A204.1 (cell line): ENCODE measurements at regions not wholly inside any gene's neighbourhood (a gene's known extent, or its start where the extent isn't known, plus 50 kb on each side); places are given as distances from the start of the nearest gene placed in this dataset.
A peak's percentile ranks its signal among the peaks of the same experiment; 100 is the strongest.
"Not testable (repeated sequence)": the region's sequence is repeated elsewhere in the genome, so short reads cannot be mapped to it uniquely, and the experiment has no call there.

Experiments used
- FAIRE-seq: peaks from 2 replicates; lab custom pipeline; 2012; peaks lifted over from hg19 to GRCh38; lab: Jason Lieb, UNC

GRCh38 chr2:234555616-234556249 is 58.9 kb upstream of the ARL4C start:
- FAIRE-seq = no peak

- FAIRE-seq = no peak
Observed at GRCh38 chr2:234555161-234555560, 58.3 kb upstream of the ARL4C start.

GRCh38 chr2:234553223-234553622 is 56.3 kb upstream of the ARL4C start:
- FAIRE-seq = not testable (repeated sequence)

DNA sequence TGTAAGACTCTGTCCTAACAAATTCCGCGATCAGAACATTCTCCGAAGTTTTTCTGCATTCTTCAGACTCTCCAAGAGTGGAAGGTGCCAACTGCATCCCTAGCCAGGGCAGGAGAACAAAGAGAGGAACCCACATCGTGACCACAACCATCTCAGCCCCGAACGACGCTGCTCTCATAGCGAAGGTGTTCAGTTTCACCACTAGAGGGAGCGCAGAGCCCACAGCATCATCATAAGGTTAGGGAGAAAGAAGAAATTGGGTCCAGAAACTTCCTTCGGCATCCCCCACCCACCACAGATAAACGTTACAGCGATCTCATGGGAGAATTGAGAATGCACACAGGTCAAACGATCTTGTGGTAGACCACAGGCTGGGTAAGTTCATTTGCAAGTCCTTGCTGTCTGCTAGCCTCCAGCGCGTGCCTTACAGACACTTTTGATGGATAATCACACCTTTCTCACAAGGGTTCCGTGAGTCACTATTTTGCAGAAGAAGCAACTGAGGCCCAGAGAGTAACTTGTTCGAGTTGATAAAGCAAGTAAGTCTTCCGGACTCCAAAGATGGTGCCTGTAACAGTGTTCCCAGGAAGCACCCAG is 53.7 kb upstream of the ARL4C start:
- FAIRE-seq = peak; percentile 19

GRCh38 chr2:234550056-234550455 is 53.2 kb upstream of the ARL4C start:
- FAIRE-seq = no peak

DNA sequence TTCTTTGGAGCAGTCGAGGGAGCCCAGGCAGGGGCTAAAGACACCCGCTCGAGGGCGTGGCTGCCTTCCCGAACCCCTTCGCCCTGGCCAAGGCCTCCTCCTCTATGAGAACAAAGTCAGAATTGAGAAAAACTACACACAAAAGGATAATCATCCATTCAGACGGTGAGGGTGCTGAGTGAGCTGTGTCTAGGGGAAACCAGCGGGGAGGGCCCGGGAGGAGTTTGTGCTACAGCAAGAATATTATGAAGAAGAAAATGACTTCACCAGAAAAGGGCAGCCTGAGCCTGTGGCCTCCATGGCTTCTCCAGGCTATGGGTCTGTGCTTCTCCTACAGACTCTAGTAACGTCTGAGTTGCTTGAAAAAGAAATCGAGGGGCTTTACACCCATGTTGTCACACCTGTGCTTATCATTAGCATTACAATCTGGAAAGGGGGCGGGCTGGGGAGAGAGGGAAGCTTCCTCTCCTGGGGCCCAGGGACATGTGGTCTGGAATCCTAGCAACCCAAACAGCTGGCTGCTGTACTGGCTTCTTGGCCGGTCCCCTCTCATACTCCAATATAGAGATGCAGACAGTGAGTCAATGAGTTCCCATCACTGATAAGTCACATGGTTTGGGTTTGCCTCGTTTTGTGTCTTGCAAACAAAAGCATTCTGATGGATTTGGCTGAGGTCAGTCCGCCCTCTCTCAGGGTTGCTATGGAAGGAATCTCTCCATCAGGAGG is 52.0 kb upstream of the ARL4C start:
- FAIRE-seq = no peak

- no peak for FAIRE-seq
Observed at GRCh38 chr2:234546770-234547169, 49.9 kb upstream of the ARL4C start.
